Right ventricle myocardium superior (tissue), 1 donor: ENCODE measurements at regions not wholly inside any gene's neighbourhood (a gene's known extent, or its start where the extent isn't known, plus 50 kb on each side); places are given as distances from the start of the nearest gene placed in this dataset.

Experiments
- ATAC-seq: fragments of 200-7000 bp; cut with Tn5 transposase; one replicate; pipeline ENCODE4 v1.9.1; 2020; ENCODE audit warnings: mild to moderate bottlenecking; ENCODE audit not compliant: poor library complexity
- DNase-seq: peaks from one replicate; pipeline ENCODE4 v3.0.0-alpha.2; 2020
- intact Hi-C: fragments of 100-400 bp; cut with DNase I; formaldehyde crosslinking; loops from one replicate; pipeline ENCODE4 v1.11.2; 2022
- donor health status: DM: no; HTN: yes; CAD: no; lungs with severe emphysema.

GRCh38 chr10:78548369-78548768 lies 514.7 kb downstream of the RPS24 start:
- intact Hi-C loops, result no loop called here
- no peak for ATAC-seq
- DNase-seq, result no peak

- DNase-seq (no peak), ATAC-seq (no peak)
- intact Hi-C loops, result no loop called here
Observed at GRCh38 chr10:78549140-78549935, 515.7 kb downstream of the RPS24 start.

- DNase-seq (no peak), ATAC-seq (no peak)
- intact Hi-C loops, result no loop called here
Observed at GRCh38 chr10:78550090-78550489, 516.4 kb downstream of the RPS24 start.

- intact Hi-C loops, result no loop called here
- DNase-seq (no peak), ATAC-seq (no peak)
Observed at GRCh38 chr10:78550716-78551115, 517.1 kb downstream of the RPS24 start.

- intact Hi-C loops, result no loop called here
- no peak for DNase-seq
- ATAC-seq, result no peak
Observed at GRCh38 chr10:78551184-78552005, 517.4 kb upstream of the ZMIZ1 start.

- intact Hi-C loops, result no loop called here
- DNase-seq, result peak; percentile 73
- ATAC-seq, result peak; percentile 91
Observed at GRCh38 chr10:78552261-78552811, 516.4 kb upstream of the ZMIZ1 start.

- no peak for DNase-seq
- ATAC-seq, result no peak
- intact Hi-C loops, result no loop called here
Observed at GRCh38 chr10:78553792-78554191, 515.0 kb upstream of the ZMIZ1 start.

GRCh38 chr10:78555128-78555527 lies 513.6 kb upstream of the ZMIZ1 start:
- ATAC-seq (no peak), DNase-seq (no peak)
- intact Hi-C loops, result no loop called here

- no peak for ATAC-seq
- DNase-seq, result no peak
- intact Hi-C loops, result no loop called here
Observed at GRCh38 chr10:78556705-78557432, 511.9 kb upstream of the ZMIZ1 start.

GRCh38 chr10:78557433-78557925 lies 511.3 kb upstream of the ZMIZ1 start:
- intact Hi-C loops, result no loop called here
- no peak for DNase-seq
- no peak for ATAC-seq

GRCh38 chr10:78559661-78560340 lies 509.0 kb upstream of the ZMIZ1 start:
- intact Hi-C loops, result no loop called here
- peak; percentile 34 for ATAC-seq

GRCh38 chr10:78560341-78560688 lies 508.5 kb upstream of the ZMIZ1 start:
- DNase-seq, result no peak
- ATAC-seq, result no peak
- intact Hi-C loops, result no loop called here

More at GRCh38 chr10:78559661-78560340, 509.0 kb upstream of the ZMIZ1 start:
- DNase-seq, result no peak

GRCh38 chr10:78563314-78563713 lies 505.5 kb upstream of the ZMIZ1 start:
- DNase-seq (no peak), ATAC-seq (peak; percentile 38)
- intact Hi-C loops, result no loop called here

GRCh38 chr10:78565841-78566240 lies 502.9 kb upstream of the ZMIZ1 start:
- intact Hi-C loops, result no loop called here
- no peak for DNase-seq
- ATAC-seq, result no peak

- no peak for ATAC-seq
- intact Hi-C loops, result no loop called here
- no peak for DNase-seq
Observed at GRCh38 chr10:78566284-78567111, 502.3 kb upstream of the ZMIZ1 start.

GRCh38 chr10:78567680-78568455 lies 500.9 kb upstream of the ZMIZ1 start:
- intact Hi-C loops, result no loop called here
- ATAC-seq (no peak), DNase-seq (no peak)

- no peak for DNase-seq
Observed at GRCh38 chr10:78568620-78569019, 500.1 kb upstream of the ZMIZ1 start.

More at GRCh38 chr10:78568620-78569019, 500.1 kb upstream of the ZMIZ1 start:
- ATAC-seq, result no peak
- intact Hi-C loops, result no loop called here
